KG1 (cell line): ENCODE measurements at regions not wholly inside any gene's neighbourhood (a gene's known extent, or its start where the extent isn't known, plus 50 kb on each side); places are given as distances from the start of the nearest gene placed in this dataset.
"Not testable (repeated sequence)": the region's sequence is repeated elsewhere in the genome, so short reads cannot be mapped to it uniquely, and the experiment has no call there.

Experiments used
- DNase-seq: peaks from one replicate; lab custom pipeline; 2025; lab: John Stamatoyannopoulos, UW

GRCh38 chr5:102048940-102049339 lies 247.1 kb downstream of the SLCO4C1 start:
- no peak for DNase-seq

GRCh38 chr5:102047073-102047472 lies 249.0 kb downstream of the SLCO4C1 start:
- not testable (repeated sequence) for DNase-seq

- no peak for DNase-seq
Observed at GRCh38 chr5:102040326-102040725, 255.8 kb downstream of the SLCO4C1 start.

GRCh38 chr5:102036927-102037326 lies 259.2 kb downstream of the SLCO4C1 start:
- DNase-seq: no peak

- no peak for DNase-seq
Observed at GRCh38 chr5:102031711-102032110, 264.4 kb downstream of the SLCO4C1 start.

GRCh38 chr5:102018690-102019089 lies 277.4 kb downstream of the SLCO4C1 start:
- DNase-seq: no peak

GRCh38 chr5:102018279-102018678 lies 277.8 kb downstream of the SLCO4C1 start:
- no peak for DNase-seq

- DNase-seq: no peak
Observed at GRCh38 chr5:102014371-102014770, 281.7 kb downstream of the SLCO4C1 start.

- no peak for DNase-seq
Observed at GRCh38 chr5:102010644-102011043, 285.4 kb downstream of the SLCO4C1 start.

GRCh38 chr5:101997235-101997634 lies 298.8 kb downstream of the SLCO4C1 start:
- DNase-seq: no peak

GRCh38 chr5:101995585-101995984 lies 300.5 kb downstream of the SLCO4C1 start:
- DNase-seq: no peak

GRCh38 chr5:101991486-101991885 lies 304.6 kb downstream of the SLCO4C1 start:
- no peak for DNase-seq

- no peak for DNase-seq
Observed at GRCh38 chr5:101989659-101990058, 306.4 kb downstream of the SLCO4C1 start.

- DNase-seq: peak; percentile 10
Observed at GRCh38 chr5:101977729-101978345, 318.2 kb downstream of the SLCO4C1 start.

GRCh38 chr5:101976933-101977332 lies 319.2 kb downstream of the SLCO4C1 start:
- no peak for DNase-seq

GRCh38 chr5:101969742-101970141 lies 326.3 kb downstream of the SLCO4C1 start:
- no peak for DNase-seq

GRCh38 chr5:101966476-101966875 lies 329.6 kb downstream of the SLCO4C1 start:
- DNase-seq: no peak

GRCh38 chr5:101955891-101956290 lies 340.2 kb downstream of the SLCO4C1 start:
- no peak for DNase-seq

- DNase-seq: no peak
Observed at GRCh38 chr5:101950019-101950418, 346.1 kb downstream of the SLCO4C1 start.

- no peak for DNase-seq
Observed at GRCh38 chr5:101948615-101949014, 347.5 kb downstream of the SLCO4C1 start.

GRCh38 chr5:101943784-101944183 lies 352.3 kb downstream of the SLCO4C1 start:
- no peak for DNase-seq

GRCh38 chr5:101942321-101942882 lies 353.7 kb downstream of the SLCO4C1 start:
- DNase-seq: no peak

- DNase-seq: no peak
Observed at GRCh38 chr5:101937041-101937440, 359.0 kb downstream of the SLCO4C1 start.

GRCh38 chr5:101935086-101935485 lies 361.0 kb downstream of the SLCO4C1 start:
- DNase-seq: no peak
